Astrocyte of the spinal cord (primary cell): ENCODE measurements at regions not wholly inside any gene's neighbourhood (a gene's known extent, or its start where the extent isn't known, plus 50 kb on each side); places are given as distances from the start of the nearest gene placed in this dataset.

Experiments
- DNase-seq: peaks from one replicate; pipeline ENCODE4 v3.0.0; 2011; ENCODE audit warnings: low read depth, low spot score
- H3K4me3 ChIP-seq: 2 replicates; pipeline ENCODE4 v1.5.1; 2011; ENCODE audit warnings: low read depth, mild to moderate bottlenecking, low read length, moderate library complexity
- in situ Hi-C: cut with HindIII; loops from 2 replicates; pipeline ENCODE4 v1.10.0; 2017; ENCODE audit warnings: low sequenced_read_pairs
- TF ChIP-seq, protein P1 (sequence below): IDR thresholded peaks from 2 replicates; pipeline ENCODE4 v1.5.1; 2012; ENCODE audit warnings: low read depth, mild to moderate bottlenecking, low read length, inconsistent platforms

DNA sequence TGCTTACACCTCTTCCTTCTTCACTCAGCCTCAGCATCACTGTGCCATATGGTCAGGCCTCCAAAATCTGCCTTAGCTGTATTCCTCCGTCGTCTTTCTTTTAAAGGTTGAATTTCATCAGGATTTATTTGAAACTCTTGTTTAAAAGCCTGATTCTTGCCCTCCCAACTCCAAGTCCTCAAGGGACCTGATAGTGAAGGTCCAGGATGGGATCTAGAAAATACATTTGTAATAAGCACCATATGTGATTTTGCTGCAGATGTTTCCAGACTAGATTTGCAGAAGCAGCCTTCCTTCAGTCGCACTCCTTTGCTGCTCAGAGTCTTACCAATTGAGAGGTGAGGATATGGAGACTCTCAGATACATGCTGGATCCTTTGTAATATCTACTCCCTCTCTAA, 101.0 kb upstream of the ANKRD1 start:
- in situ Hi-C loops = no loop called here
- no peak for DNase-seq
- H3K4me3 ChIP-seq = no peak overlapping the region
- TF ChIP-seq, protein P1, sequence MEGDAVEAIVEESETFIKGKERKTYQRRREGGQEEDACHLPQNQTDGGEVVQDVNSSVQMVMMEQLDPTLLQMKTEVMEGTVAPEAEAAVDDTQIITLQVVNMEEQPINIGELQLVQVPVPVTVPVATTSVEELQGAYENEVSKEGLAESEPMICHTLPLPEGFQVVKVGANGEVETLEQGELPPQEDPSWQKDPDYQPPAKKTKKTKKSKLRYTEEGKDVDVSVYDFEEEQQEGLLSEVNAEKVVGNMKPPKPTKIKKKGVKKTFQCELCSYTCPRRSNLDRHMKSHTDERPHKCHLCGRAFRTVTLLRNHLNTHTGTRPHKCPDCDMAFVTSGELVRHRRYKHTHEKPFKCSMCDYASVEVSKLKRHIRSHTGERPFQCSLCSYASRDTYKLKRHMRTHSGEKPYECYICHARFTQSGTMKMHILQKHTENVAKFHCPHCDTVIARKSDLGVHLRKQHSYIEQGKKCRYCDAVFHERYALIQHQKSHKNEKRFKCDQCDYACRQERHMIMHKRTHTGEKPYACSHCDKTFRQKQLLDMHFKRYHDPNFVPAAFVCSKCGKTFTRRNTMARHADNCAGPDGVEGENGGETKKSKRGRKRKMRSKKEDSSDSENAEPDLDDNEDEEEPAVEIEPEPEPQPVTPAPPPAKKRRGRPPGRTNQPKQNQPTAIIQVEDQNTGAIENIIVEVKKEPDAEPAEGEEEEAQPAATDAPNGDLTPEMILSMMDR = no peak

- no peak for DNase-seq
- no peak overlapping the region for H3K4me3 ChIP-seq
- in situ Hi-C loops = no loop called here
- TF ChIP-seq, protein P1 = no peak
Measured at GRCh38 chr10:91022390-91022789, 101.5 kb upstream of the ANKRD1 start.

DNA sequence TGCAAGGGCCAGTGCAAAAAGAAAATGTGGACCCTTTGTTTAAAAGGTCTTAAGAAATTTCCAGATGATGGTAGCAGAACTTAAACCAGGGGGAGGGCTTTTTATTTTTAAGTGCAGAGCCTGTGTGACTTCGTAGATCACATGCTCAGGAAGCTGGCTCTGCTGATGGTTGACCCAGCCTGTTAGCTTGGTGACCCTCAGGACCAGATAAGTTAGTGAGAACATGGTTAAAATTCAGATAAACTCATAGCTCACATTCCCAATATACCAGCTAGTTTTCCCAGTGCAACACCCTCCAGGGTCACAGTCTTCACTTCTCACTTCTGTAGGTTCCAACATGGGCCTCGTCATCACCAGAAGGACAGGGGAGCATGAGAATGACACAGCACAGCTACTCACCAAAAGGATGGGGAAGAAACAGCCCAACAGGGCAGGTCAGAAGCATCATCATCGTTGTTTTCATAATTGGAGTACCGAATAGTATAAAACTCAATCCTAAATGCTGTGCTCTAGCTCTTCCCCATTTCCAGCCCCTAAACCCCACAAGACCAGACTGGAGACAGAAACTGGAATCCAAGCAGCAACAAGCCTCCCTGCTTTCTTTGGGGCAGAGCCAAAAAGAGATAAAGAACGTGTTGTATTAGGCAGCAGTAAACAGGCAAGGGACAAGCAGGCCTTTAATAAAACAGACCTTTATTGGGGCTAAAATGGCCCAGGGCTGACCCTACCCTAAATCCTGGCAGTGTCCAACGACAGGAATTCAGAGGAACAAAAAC, 102.2 kb upstream of the ANKRD1 start:
- no peak for DNase-seq
- TF ChIP-seq, protein P1 = no peak
- in situ Hi-C loops = no loop called here
- no peak overlapping the region for H3K4me3 ChIP-seq

- H3K4me3 ChIP-seq = no peak overlapping the region
- no peak for DNase-seq
- TF ChIP-seq, protein P1 = no peak
- in situ Hi-C loops = no loop called here
Measured at GRCh38 chr10:91023700-91024398, 103.0 kb upstream of the ANKRD1 start.

DNA sequence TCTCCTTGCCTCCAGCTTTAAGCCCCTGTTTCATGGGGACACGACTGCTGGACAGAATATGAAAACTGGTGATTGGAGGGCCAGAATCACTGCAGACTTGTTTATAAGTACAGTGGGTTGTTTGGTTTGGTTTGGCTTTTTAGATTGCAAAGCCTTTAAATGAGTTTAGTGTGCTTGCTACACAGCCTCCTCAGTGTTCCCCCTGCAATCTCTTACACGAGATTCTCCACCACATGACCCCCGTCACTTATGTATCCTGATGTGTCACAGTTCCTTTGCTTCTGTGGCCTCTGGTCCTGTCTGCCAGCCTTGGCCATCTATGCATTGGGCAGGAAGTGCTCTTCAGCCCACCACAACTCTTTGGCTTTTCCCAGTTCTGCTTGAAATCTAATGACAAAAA, 103.7 kb upstream of the ANKRD1 start:
- DNase-seq = no peak
- in situ Hi-C loops = no loop called here
- TF ChIP-seq, protein P1 = no peak
- no peak overlapping the region for H3K4me3 ChIP-seq

DNA sequence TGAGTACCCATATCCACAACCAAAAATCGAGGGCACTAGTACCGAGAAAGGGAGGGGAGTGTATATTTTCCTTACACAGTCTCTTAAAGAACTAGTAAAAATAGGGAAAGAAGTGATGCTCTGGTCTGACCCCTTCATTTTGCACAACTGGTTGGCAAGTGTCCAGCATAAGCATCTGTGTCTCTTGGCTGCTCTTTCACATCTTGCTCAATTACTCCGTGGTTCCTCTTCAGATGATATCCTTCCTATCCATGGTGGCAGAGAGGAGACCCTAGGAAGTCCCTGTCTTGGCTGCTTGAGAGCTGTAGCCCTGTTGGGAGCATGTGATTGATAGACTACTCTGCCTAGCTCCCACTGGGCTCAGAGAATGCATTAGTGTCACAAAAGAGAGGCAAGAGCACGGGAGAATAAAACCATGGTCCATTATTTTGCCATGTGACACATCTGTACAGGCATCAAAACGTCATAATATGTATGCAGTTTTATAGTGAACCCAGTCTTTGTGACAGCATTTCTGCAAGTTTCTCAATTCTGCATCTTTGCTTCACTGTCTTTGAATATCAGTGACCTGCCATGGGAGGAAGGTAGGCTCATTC, 111.8 kb upstream of the ANKRD1 start:
- in situ Hi-C loops = no loop called here
- no peak for DNase-seq
- H3K4me3 ChIP-seq = no peak overlapping the region
- TF ChIP-seq, protein P1 = no peak
